Hematopoietic multipotent progenitor cell treated with erythropoietin and hydrocortisone succinate and interleukin-3 and kit ligand, for 6 days (in vitro differentiated cells): ENCODE measurements at regions not wholly inside any gene's neighbourhood (a gene's known extent, or its start where the extent isn't known, plus 50 kb on each side); places are given as distances from the start of the nearest gene placed in this dataset.
A peak's percentile ranks its signal among the peaks of the same experiment; 100 is the strongest.
"Not testable (repeated sequence)": the region's sequence is repeated elsewhere in the genome, so short reads cannot be mapped to it uniquely, and the experiment has no call there.

ENCODE experiments used
- DNase-seq: peaks from one replicate; pipeline ENCODE4 v3.0.0-alpha.2; 2015

DNA sequence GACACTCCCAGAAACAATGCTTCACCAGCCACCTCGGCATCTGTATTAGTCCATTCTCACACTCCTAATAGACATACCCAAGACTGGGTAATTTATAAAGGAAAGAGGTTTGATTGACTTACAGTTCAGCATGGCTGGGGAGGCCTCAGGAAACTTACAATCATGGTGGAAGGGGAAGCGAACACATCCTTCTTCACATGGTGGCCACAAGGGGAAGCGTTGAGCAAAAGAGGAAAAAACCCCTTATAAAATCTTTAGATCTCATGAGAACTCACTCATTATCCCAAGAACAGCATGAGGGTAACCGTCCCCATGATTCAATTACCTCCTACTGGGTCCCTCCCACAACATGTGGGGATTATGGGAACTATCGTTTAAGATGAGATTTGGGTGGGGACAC, 140.9 kb downstream of the LIG4 start:
- DNase-seq, result peak; percentile 1

DNA sequence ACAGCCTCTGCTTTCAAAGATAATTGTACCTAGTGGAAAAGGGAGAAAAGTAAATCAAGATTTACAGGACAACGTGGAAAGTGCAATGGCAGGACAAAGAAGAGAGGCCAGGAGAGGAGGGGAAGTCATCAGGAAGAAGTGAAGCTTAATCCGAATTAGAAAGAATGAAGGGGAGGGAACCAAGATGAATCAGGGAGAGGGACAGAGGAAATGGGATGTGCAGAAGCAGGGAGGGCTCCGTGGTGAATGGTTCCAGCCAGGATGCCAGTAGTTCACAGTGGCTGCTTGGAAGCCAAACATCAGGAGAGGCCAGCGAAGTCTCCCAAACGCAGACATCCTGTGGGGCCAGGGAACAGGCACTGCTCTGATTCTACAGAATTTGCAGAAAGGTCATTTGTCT, 144.4 kb downstream of the LIG4 start:
- no peak for DNase-seq

DNA sequence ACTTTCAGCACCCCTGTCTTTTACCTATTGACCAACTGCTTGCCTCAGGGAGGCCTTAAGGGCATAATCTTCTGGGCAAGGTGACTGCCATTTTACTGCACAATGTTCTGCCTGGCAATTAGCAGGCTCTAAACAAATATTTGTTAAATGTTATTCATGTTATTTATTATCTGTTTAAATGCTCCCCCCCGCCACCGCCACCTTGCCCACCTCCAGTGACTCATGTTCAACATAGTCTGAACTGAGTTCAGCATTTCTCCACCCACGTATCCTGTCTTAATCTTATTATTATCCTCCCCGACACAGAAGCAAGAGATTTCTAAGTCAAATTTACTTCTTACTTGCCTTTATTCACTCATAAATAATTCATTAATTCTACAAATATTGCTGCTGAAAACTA, 144.8 kb downstream of the LIG4 start:
- DNase-seq, result no peak

DNA sequence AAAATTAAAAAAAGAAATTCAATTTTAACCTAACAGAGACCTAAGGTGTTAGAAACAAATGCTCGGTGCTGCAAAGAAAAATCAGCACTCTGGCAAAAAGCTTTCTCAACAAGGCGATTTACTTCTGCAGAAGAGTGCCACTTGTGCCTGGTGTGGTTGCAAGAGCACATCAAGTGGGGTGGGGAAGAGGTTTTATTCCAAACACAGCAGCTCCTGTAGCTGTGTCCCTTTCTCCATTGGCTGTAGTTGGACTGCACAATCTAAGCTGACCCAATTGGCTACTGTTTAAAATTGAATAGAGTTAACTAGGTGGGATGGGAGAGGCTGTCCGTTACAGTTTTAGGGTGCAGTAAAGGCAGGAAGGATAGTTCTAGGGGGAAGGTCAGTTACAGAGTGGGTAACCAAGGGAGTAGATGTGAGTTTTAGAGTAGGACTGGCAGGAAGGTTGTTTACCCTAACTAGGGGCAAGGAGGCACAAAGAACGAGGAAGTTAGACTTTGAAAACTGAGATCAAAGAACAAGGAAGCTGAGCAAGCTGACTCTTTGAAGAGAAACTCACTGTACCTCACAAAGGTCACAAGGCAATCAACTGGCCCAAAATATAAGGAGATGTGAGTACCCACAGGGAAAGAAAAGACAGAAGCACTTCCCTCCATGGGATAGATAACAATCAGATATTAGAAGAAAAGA, 145.7 kb downstream of the LIG4 start:
- no peak for DNase-seq

DNA sequence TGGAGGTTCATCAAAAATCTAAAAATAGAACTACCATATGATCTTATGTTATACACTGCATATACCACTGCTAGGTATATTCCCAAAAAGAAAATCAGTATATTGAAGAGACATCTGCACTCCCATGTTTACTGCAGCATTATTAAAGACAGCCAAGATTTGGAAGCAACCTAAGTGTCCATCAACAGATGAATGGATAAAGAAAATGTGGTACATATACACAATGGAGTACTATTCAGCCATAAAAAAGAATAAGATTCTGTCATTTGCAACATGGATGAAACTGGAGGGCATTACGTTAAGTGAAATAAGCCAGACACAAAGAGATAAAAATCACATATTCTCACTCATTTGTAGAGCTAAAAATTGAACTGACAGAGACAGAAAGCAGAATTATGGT, 151.0 kb downstream of the LIG4 start:
- DNase-seq, result not testable (repeated sequence)

DNA sequence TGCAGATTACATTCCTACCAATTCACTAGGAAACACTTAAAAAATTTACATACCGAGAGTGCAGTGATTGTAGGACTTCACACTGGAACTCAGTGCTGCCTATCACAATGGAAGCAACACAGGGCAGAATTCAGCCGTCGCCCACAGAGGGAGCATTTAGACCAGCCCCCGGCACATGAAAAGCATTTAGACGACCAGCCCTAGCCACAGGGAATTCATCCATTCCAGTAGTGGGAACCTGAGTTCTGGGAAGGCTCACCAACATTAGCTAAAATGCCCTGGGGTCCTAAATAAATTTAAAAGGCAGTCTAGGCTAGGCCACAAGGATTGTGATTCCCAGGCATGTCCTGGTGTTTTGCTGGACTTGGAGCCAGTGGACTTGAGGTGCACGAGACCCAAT, 155.2 kb downstream of the LIG4 start:
- DNase-seq, result no peak

DNA sequence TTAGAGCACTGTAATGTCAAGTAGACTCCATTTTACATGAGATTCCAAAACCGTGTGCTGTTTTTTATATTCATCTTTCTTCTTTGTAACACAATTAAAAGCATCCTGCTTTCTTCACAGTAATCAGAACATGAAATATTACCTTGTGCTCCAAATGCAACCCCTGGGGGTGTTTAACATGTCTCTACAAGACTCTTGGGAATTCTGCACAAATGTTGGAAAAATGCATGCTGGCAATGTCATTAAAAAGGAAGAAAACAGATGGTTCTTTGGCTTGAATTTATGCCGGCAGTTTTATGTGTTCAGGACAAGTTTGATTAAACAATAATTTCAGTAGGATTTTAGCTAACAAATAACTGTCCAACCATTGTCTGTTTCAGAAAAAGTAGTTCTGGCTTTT, 159.1 kb downstream of the LIG4 start:
- DNase-seq, result no peak

DNA sequence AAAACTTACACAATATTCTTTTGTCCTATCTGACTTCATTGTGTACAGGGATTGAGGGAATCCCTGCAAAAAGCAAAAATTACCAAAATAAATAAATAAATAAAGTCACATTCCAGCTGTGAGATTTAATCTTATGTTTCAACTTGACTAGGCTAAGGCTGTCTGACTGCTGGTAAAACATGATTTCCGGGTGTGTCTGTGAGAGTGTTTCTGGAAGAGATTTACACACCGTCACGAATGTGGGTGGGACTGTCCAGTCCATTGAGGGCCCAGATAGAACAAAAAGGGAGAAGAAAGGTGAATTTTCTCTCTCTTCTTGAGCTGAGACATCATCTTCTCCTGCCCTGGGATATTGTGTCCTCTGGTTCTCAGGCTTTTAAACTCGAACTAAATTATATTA, 166.1 kb downstream of the LIG4 start:
- DNase-seq, result no peak

DNA sequence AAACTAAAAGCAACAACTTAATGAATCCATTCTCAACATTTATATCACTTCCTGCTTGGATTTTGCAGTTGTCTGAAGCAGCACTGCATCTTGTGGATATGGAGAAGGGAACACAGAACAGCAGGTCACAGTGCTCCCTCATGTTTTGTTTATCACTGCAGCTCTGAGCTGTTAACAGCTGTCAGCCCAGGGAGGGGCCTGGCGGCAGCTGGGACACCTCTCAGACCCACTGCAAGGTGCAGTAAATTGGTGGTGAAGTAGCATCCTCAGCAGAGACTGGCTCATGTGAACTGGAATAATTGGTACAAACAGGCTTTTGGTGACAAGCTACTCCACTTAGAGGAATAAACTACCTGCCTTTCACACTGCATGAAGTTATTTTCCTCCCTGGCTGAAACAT, 170.4 kb downstream of the LIG4 start:
- no peak for DNase-seq

DNA sequence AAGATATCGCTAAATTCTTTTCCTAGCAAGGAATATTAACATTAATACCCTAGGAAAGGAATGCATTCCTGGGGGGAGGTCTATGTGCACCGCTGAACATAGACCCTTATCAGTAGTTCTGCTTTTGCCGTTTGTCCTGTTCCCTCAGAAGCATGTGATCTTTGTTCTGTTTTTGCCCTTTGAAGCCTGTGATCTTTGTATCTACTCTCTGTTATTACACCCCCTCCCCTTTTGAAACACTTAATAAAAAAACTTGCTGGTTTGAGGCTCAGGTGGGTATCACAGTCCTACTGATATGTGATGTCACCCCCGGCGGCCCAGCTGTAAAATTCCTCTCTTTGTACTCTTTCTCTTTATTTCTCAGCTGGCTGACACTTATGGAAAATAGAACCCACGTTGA, 172.5 kb downstream of the LIG4 start:
- not testable (repeated sequence) for DNase-seq

DNA sequence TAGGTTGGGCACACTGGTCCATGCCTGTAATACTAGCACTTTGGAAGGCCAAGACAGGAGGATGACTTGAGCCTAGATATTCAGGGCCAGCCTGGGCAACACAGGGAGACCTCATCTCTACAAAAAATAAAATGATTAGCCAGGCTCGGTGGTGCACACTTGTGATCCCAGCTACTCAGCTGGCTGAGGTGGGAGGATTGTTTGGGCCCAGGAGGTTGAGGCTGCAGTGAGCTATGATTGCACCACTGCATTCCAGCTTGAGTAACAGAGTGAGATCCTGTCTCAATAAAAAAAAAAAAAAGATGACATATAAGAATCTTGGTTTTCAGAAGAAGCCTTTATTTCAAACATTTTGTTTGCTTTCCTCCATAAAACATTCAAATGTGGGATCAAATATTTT, 178.0 kb downstream of the LIG4 start:
- DNase-seq, result no peak

DNA sequence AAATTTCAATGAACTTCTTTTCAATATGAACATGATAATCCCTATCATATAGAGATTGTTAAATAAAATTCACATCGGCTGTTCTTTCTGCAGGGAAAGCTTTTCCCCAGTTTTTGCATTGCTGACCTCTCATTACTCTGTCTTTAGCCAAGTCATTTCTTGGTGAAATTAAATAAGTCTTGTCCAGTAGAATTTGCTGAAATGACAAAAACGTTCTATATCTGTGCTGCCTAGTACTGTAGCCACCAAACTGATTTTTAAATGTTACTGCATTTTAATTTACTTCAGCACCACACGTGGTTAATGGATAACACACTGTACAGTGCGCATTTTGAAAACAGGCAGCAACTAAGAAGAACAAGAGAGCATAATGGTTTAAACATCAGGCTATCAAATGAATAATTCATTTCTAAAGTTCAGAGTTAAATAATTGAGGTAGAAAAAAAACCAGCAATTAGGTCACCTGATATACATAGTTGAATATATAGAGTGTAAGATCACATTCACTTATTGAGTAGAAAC, 178.9 kb downstream of the LIG4 start:
- no peak for DNase-seq

DNA sequence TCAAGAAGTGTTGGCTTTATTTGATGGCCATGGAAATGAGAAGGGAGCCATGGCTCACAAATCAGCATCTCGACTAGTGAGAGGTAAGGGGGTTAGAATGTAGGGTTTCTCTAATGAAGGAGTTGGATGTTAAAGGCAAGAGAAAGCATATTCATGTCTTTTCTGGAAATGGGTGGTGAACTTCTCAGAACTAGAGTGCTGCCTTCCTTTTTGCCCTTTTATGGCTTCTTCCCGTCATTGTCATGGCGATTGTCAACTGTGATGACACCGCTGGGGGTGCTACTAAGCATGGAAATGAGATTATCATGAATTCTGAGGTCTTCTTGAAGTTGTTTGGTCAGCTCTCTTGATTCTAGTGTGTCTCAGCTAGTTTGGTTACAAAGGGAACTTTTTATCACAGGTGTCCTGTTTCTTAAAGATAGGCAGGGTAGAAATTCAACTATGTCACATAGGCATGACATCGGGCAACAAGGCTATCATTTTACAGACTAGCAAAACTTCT, 180.4 kb downstream of the LIG4 start:
- DNase-seq, result no peak

DNA sequence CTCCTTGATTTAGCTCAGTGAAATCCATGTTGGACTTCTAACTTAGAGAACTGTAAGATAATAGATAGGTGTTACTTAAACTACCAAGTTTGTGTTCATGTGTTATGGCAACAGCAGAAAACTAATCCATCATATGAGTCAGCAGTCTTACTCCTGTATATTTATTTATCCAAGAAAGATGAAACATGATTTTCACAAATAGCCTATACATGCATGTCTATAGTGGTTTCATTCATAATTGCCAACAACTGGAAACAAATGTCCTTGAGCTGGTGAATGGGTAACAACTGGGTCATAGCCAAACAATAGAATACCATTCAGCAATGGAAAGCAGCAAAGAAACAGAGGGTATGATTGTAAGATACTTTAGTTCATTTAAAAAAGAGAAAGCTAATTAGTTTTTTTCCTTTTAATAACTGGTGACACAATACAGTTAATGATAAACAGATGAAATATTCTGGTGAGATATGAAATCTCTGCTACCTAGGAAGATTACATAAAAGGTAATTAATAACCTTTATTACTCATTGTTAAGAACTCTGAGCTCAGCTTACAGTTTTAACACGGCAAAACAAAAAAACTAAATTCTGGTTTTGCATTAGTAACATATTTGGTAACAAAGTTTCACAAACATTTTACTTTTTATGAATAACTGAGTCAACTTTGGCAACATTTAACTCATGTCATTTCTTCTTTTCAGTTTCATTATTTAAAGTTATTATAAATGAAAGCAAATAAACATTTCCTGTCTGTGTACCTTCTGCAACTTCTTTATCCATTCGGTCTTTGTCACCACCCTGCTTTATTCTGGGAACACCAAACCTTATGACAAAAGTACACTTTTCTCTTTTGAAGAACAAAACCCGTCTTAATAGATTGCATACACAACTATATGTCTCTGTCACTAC, 181.3 kb downstream of the LIG4 start:
- DNase-seq, result no peak

DNA sequence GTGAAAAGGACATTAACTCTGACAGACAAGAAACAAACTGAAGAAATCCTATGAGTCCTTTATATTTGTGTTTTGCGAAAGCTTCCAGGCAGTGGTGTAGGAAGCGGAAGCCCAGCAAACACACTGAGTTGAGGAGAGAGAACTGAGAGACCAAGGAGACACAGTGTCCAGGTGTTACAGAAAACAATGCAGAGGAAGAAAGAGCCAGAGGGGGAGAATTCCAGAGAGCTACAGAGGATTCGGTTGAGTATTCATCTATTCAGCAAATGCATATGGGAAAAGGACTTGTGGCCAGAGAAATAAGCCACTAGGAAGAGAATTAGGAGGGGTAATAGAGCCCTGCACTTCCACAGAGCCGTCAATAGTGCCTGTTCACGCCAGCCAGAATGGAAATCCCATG, 183.5 kb downstream of the LIG4 start:
- DNase-seq, result no peak

DNA sequence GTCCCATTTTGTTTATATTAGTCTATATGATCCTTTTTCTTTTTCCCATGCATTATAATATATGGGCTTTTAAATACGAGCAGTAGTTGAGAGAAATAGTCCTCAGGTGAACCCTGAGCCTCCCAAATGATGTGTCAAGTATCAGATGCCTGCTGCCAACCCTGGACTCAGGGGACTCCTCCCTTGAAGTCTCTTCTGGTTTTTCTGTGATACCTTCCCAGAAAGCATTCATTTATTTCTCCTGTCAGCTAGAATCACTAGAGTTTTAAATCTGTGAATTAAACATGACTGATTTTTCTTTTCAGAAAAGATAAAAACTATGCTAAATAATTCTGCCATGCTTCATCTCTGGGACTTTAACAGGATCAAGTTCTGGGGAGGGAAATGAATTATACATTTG, 184.6 kb downstream of the LIG4 start:
- no peak for DNase-seq

DNA sequence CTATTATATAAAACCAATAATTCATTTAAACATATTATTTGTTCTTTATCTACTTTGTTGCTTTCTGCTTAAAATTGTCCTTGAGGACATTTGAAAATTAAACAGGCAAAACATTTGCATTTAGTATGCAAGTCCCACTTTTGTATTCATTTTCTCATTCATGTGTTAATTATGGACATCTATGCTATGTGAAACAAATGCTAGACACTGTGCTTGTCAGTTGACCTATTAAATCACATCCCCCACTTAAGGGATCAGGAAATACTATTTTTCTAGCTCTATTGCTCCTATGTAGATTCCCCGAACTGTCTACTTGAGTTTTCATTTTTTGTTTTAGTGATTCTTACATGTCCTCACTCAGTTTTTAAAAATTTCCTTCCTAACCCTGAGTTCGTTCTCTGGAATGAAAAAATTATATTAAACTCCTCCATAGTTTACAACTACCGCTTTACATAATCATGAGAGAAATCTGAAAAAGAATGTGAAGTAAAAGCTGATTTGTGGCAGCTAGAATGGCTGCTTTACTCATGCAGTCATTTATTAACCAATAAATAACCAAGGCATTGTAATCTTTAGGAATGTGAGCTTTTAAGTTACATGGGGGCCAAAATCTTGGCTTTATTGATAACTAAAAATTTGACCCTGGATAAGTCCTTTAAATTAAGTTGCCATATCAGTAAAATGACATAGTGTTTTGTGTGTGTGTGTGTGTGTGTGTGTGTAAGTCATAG, 188.5 kb downstream of the LIG4 start:
- no peak for DNase-seq

DNA sequence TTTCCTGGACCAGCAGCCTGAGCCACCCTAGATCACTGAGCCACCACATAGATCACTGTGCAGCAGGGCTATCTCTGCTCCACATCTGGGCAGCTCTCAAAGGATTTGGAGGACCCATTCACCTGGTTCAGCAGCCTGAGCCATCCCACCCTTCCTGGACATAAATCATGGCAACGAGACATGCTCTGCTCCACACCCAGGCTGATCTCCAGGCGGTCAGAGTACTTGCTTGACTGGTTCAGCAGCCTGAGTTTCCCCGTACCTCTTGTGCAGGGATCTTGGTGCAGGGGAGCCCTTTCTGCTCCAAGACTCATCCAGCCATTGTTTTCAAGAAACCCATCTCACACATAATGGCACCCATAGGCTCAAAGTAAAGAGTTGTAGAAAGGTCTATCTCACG, 195.3 kb downstream of the LIG4 start:
- no peak for DNase-seq

DNA sequence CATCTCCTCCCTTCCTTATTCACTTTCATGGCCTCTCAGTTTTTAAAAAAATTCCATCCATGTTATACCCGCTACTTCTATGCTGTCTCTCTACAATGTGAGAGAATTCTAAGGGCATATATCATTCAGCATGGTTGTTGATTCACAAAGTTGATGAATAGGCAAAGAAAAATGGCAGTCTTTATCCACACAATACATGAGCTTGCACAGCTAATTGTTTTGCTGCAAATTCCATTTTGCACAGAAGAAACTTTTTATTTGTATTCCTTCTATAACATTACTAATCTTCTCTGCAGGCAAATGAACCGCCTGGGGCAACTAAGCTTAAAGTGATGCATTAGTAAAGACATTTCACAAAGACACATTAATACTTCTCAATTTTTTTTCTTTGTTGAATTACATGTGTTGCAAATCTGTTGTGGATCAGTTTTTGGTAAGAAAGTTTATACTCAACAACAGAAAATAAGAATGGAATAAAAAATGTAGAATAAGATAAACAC, 196.9 kb downstream of the LIG4 start:
- DNase-seq, result no peak

DNA sequence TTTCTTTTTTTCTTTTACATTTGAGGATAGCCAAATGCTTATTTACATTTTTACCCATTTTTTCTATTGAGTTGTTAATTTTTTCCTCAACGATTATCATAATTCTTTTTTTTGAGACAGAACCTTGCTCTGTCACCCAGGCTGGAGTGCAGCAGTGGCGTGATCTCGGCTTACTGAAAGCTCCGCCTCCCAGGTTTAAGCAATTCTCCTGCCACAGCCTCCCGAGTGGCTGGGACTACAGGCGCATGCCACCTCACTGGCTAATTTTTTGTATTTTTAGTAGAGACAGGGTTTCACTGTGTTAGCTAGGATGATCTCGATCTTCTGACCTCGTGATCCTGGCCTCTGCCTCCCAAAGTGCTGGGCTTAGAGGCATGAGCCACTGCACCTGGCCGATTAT, 208.7 kb downstream of the LIG4 start:
- DNase-seq, result no peak

DNA sequence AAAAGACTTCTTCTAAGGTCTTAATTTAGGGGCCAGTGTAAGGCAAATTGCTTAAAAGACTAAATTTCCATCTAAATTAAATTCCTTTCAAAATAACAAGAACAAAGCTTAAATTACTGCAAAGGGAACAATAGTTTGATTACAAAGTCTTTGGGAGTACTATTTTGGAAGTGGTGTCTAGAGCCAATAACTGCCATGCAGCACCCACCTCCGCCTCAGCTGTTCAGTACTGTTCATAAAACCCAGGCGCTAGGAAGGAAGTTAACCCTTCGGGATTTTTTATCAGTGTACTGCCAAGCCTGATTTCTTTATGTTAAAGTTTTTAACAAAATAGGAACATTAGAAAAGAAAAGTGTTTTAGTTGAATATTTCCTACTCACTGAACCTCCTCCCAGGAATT, 210.1 kb downstream of the LIG4 start:
- no peak for DNase-seq

DNA sequence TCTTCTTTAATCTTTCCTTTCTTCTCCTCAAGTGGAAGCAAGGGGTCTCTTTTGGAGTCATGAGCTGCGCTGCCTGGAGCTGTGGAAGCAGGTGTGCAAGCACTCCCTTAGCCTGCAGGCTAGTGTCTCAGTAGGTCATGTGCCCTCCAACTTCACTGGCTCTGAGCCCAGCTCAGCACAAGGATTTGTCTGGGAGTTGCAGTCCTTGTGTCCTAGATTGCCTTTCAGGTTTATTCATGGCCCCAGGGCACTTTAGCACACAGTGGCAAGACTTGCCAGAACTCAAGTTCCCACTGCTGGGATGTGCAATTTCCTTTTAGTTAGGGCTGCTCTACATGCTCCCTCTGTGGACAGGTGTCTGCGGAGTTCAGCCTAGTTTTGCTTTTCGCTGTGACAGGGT, 211.7 kb downstream of the LIG4 start:
- DNase-seq, result no peak

DNA sequence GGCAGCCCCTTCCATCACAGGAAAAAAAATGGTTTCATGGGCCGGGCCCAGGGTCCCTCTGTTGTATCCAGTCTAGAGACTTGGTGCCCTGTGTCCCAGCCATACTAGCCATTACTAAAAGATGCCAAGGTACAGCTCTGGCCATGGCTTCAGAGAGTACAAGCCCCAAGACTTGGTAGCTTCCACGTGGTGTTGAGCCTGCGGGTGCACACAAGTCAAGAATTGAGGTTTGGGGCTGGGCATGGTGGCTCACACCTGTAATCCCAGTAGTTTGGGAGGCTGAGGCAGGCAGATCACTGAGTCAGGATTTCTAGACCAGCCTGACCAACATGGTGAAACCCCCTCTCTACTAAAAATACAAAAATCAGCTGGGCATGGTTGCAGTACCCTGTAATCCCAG, 214.3 kb downstream of the LIG4 start:
- no peak for DNase-seq
